H1 (cell line): ENCODE measurements at regions not wholly inside any gene's neighbourhood (a gene's known extent, or its start where the extent isn't known, plus 50 kb on each side); places are given as distances from the start of the nearest gene placed in this dataset.

Source experiments
- CTCF ChIA-PET: fragments of 300-600 bp; sonication (Branson Sonifier 250); formaldehyde crosslinking; loops from one replicate; lab custom pipeline; 2021; ENCODE audit not compliant: partially characterized antibody; lab: Charles Lee
- POLR2A ChIA-PET: fragments of 300-600 bp; sonication (Branson Sonifier 250); formaldehyde crosslinking; loops from one replicate; lab custom pipeline; 2021; ENCODE audit warnings: inconsistent platforms; ENCODE audit not compliant: partially characterized antibody; lab: Charles Lee
- DNase-seq, 2 experiments: peaks; one replicate each; pipeline versions ENCODE4 v3.0.0 to v3.0.0-alpha.2; 2010 to 2022; ENCODE audit warnings: low spot score in 2 of 2, low read depth in 1 of 2, mixed read lengths in 1 of 2
- FAIRE-seq: peaks from 2 replicates; lab custom pipeline; 2011; peaks lifted over from hg19 to GRCh38; lab: Jason Lieb, UNC
- H2AFZ ChIP-seq: 2 replicates; pipeline ENCODE4 v1.8.1; 2012; ENCODE audit warnings: low read length, inconsistent platforms
- H2AK5ac ChIP-seq: 2 replicates; pipeline ENCODE4 v1.6.1; 2013; ENCODE audit warnings: low read depth, low read length
- H2BK120ac ChIP-seq: replicated peaks from 2 replicates; pipeline ENCODE3; 2013; ENCODE audit warnings: low read depth, low read length, inconsistent platforms
- H2BK12ac ChIP-seq: 2 replicates; pipeline ENCODE4 v1.6.1; 2013; ENCODE audit warnings: low read depth, low read length
- H2BK15ac ChIP-seq: 2 replicates; pipeline ENCODE4 v1.6.1; 2013; ENCODE audit warnings: low read length
- H2BK20ac ChIP-seq: 2 replicates; pipeline ENCODE4 v1.6.1; 2013; ENCODE audit warnings: low read length
- H2BK5ac ChIP-seq: 2 replicates; pipeline ENCODE4 v1.6.1; 2013; ENCODE audit warnings: low read depth, low read length
- H3K14ac ChIP-seq: 2 replicates; pipeline ENCODE4 v1.6.1; 2013; ENCODE audit warnings: inconsistent platforms; ENCODE audit not compliant: insufficient read length
- H3K18ac ChIP-seq: 2 replicates; pipeline ENCODE4 v1.6.1; 2013; ENCODE audit warnings: low read length; ENCODE audit errors: extremely low read depth
- H3K23ac ChIP-seq: 2 replicates; pipeline ENCODE4 v1.6.1; 2013; ENCODE audit warnings: inconsistent platforms; ENCODE audit not compliant: insufficient read length
- H3K23me2 ChIP-seq: 2 replicates; pipeline ENCODE4 v1.6.1; 2013; ENCODE audit warnings: low read depth, low read length
- H3K27ac ChIP-seq: 2 replicates; pipeline ENCODE4 v1.6.1; 2011; ENCODE audit warnings: low read depth, low read length, inconsistent platforms
- H3K27me3 ChIP-seq, 4 experiments: replicated peaks in 1 of 4; 1 replicate in 1 of 4; 2 replicates in 3 of 4; pipeline versions ENCODE4 v1.6.1 to v1.8.1; 2011 to 2013; ENCODE audit warnings: low read length in 3 of 4, mild to moderate bottlenecking in 3 of 4, inconsistent platforms in 2 of 4, mixed read lengths in 2 of 4, moderate library complexity in 1 of 4; ENCODE audit not compliant: control insufficient read depth in 3 of 4, insufficient read depth in 3 of 4; ENCODE audit errors: extremely low read depth in 1 of 4
- H3K36me3 ChIP-seq, 4 experiments: 2 replicates each; pipeline versions ENCODE4 v1.6.1 to v1.8.1; 2011 to 2013; ENCODE audit warnings: mild to moderate bottlenecking in 4 of 4, low read length in 3 of 4, moderate library complexity in 2 of 4, control low read depth in 1 of 4, inconsistent platforms in 1 of 4; ENCODE audit not compliant: insufficient read depth in 4 of 4, control insufficient read depth in 2 of 4
- H3K4ac ChIP-seq: replicated peaks from 2 replicates; pipeline ENCODE3; 2013; ENCODE audit warnings: low read length, low read depth, mixed read lengths, inconsistent platforms; ENCODE audit not compliant: insufficient read length
- H3K4me1 ChIP-seq, 4 experiments: replicated peaks in 1 of 4; 1 replicate in 1 of 4; 2 replicates in 3 of 4; pipeline versions ENCODE4 v1.6.1 to v1.8.1; 2011 to 2013; ENCODE audit warnings: low read length in 3 of 4, inconsistent platforms in 2 of 4, mixed read lengths in 1 of 4; ENCODE audit not compliant: insufficient read depth in 4 of 4, control insufficient read depth in 3 of 4
- H3K4me2 ChIP-seq, 2 experiments: 2 replicates each; pipeline versions ENCODE4 v1.6.1 to v1.8.1; 2011 to 2013; ENCODE audit warnings: low read depth in 2 of 2, low read length in 2 of 2, control low read depth in 1 of 2, inconsistent platforms in 1 of 2, mild to moderate bottlenecking in 1 of 2; ENCODE audit not compliant: insufficient read depth in 1 of 2
- H3K4me3 ChIP-seq, 4 experiments: fragments of 200-600, 300-600 bp in 1 of 4; sonication (generic), shearing (Covaris generic), sonication (Bioruptor Twin) in 1 of 4; 2 replicates each; pipeline versions ENCODE4 v1.5.1 to v1.8.1; 2011 to 2016; ENCODE audit warnings: low read length in 4 of 4, low read depth in 3 of 4, control low read depth in 2 of 4, inconsistent platforms in 2 of 4, mild to moderate bottlenecking in 2 of 4, mixed read lengths in 1 of 4, moderate library complexity in 1 of 4; ENCODE audit not compliant: insufficient read depth in 2 of 4; ENCODE audit errors: extremely low read depth in 1 of 4
- H3K56ac ChIP-seq: replicated peaks from 2 replicates; pipeline ENCODE3; 2013; ENCODE audit warnings: low read depth, mild to moderate bottlenecking, mixed read lengths, low read length, inconsistent platforms; ENCODE audit not compliant: insufficient read length
- H3K79me1 ChIP-seq: 2 replicates; pipeline ENCODE4 v1.6.1; 2013; ENCODE audit warnings: low read depth, low read length, control low read depth
- H3K79me2 ChIP-seq, 2 experiments: 2 replicates each; pipeline versions ENCODE4 v1.6.1 to v1.8.1; 2012 to 2013; ENCODE audit warnings: low read length in 2 of 2, mild to moderate bottlenecking in 2 of 2, inconsistent platforms in 1 of 2; ENCODE audit not compliant: insufficient read depth in 2 of 2, control insufficient read depth in 1 of 2
- H3K9ac ChIP-seq, 4 experiments: replicated peaks in 1 of 4; 1 replicate in 1 of 4; 2 replicates in 3 of 4; pipeline versions ENCODE4 v1.6.1 to v1.8.1; 2011 to 2013; ENCODE audit warnings: low read depth in 3 of 4, low read length in 3 of 4, control low read depth in 2 of 4, mild to moderate bottlenecking in 2 of 4, moderate library complexity in 2 of 4, inconsistent platforms in 1 of 4; ENCODE audit errors: extremely low read depth in 1 of 4
- H3K9me3 ChIP-seq, 2 experiments: 2 replicates each; pipeline versions ENCODE4 v1.6.1 to v1.8.1; 2012 to 2013; ENCODE audit warnings: mild to moderate bottlenecking in 2 of 2, moderate library complexity in 2 of 2, control low read depth in 1 of 2, inconsistent platforms in 1 of 2, low read depth in 1 of 2, low read length in 1 of 2, mixed read lengths in 1 of 2; ENCODE audit not compliant: insufficient read depth in 2 of 2
- H4K20me1 ChIP-seq, 2 experiments: replicated peaks in 1 of 2; 2 replicates each; pipeline versions ENCODE3 to v1.8.1; 2011 to 2013; ENCODE audit warnings: inconsistent platforms in 2 of 2, low read length in 2 of 2, mild to moderate bottlenecking in 1 of 2; ENCODE audit not compliant: insufficient read depth in 2 of 2, control insufficient read depth in 1 of 2
- H4K5ac ChIP-seq: 2 replicates; pipeline ENCODE4 v1.6.1; 2013; ENCODE audit warnings: low read length, low read depth, mixed read lengths, inconsistent platforms; ENCODE audit not compliant: insufficient read length
- H4K8ac ChIP-seq: 2 replicates; pipeline ENCODE4 v1.8.0; 2013; ENCODE audit warnings: mild to moderate bottlenecking, moderate library complexity, low read length, inconsistent platforms; ENCODE audit not compliant: insufficient read depth; ENCODE audit errors: extremely low read depth
- H4K91ac ChIP-seq: replicated peaks from 2 replicates; pipeline ENCODE3; 2013; ENCODE audit warnings: low read length, mixed read lengths, inconsistent platforms; ENCODE audit not compliant: insufficient read length
- CHD1 ChIP-seq: IDR thresholded peaks from 2 replicates; pipeline ENCODE4 v1.6.1; 2012; ENCODE audit warnings: low read depth, low read length, improper control_type of control experiment
- CHD2 ChIP-seq: IDR thresholded peaks from 2 replicates; pipeline ENCODE4 v1.6.1; 2012; ENCODE audit warnings: low read length, improper control_type of control experiment
- GTF2F1 ChIP-seq: IDR thresholded peaks from 2 replicates; pipeline ENCODE4 v1.6.1; 2012; ENCODE audit warnings: low read depth, low read length, improper control_type of control experiment, borderline replicate concordance
- JUND ChIP-seq: IDR thresholded peaks from 2 replicates; pipeline ENCODE4 v1.6.1; 2011; ENCODE audit warnings: mild to moderate bottlenecking, improper control_type of control experiment, low read length
- POLR2A ChIP-seq, 2 experiments: IDR thresholded peaks; 1 replicate in 1 of 2; 2 replicates in 1 of 2; pipeline ENCODE4 v1.6.1; 2011; ENCODE audit warnings: low read depth in 2 of 2, low read length in 2 of 2, mild to moderate bottlenecking in 2 of 2; ENCODE audit errors: control extremely low read depth in 1 of 2
- POLR2AphosphoS5 ChIP-seq: IDR thresholded peaks from 2 replicates; pipeline ENCODE4 v1.6.1; 2011; ENCODE audit warnings: low read depth, low read length
- POU5F1 ChIP-seq: IDR thresholded peaks from 2 replicates; pipeline ENCODE4 v1.6.1; 2011; ENCODE audit warnings: low read depth, mild to moderate bottlenecking, low read length, moderate library complexity
- RNF2 ChIP-seq: fragments of 200-900, 300-1000 bp; sonication (generic); IDR thresholded peaks from 2 replicates; pipeline ENCODE4 v1.7.1; 2016; ENCODE audit warnings: borderline replicate concordance, low read depth, mild to moderate bottlenecking, antibody characterized with exemption, low read length; ENCODE audit not compliant: poor library complexity, severe bottlenecking; ENCODE audit errors: missing control alignments
- RXRA ChIP-seq: IDR thresholded peaks from 2 replicates; pipeline ENCODE4 v1.6.1; 2011; ENCODE audit warnings: low read depth, mild to moderate bottlenecking, low read length, moderate library complexity; ENCODE audit not compliant: insufficient read depth
- SAP30 ChIP-seq: fragments of 300-600 bp; sonication (generic); IDR thresholded peaks from 2 replicates; pipeline ENCODE4 v1.7.1; 2012; ENCODE audit warnings: low read length, moderate library complexity, mild to moderate bottlenecking, inconsistent platforms; ENCODE audit not compliant: insufficient read depth, insufficient replicate concordance
- TCF12 ChIP-seq: IDR thresholded peaks from 2 replicates; pipeline ENCODE4 v1.6.1; 2011; ENCODE audit warnings: low read depth, mild to moderate bottlenecking, low read length
- WGBS, 2 experiments: shearing (Covaris generic) in 1 of 2; methylation state at CpG; one replicate each; pipeline versions ENCODE4 v1.1.6 to v1.1.7; 2013 to 2015; ENCODE audit warnings: low lambda C conversion rate in 2 of 2, mixed read lengths in 2 of 2, inconsistent platforms in 1 of 2, low coverage in 1 of 2, missing lambda C conversion rate in 1 of 2; ENCODE audit not compliant: insufficient replicate concordance in 2 of 2, insufficient coverage in 1 of 2, insufficient read length in 1 of 2; ENCODE audit errors: extremely low coverage in 1 of 2, missing lambda C conversion rate in 1 of 2; 5-methylcytosine and 5-hydroxymethylcytosine counted together
- TF ChIP-seq, protein P1 (sequence below): IDR thresholded peaks from 2 replicates; pipeline ENCODE4 v1.6.1; 2012; ENCODE audit warnings: inconsistent platforms
- TF ChIP-seq, protein P2 (sequence below): IDR thresholded peaks from 2 replicates; pipeline ENCODE4 v1.6.1; 2012; ENCODE audit warnings: low read length, inconsistent platforms

DNA sequence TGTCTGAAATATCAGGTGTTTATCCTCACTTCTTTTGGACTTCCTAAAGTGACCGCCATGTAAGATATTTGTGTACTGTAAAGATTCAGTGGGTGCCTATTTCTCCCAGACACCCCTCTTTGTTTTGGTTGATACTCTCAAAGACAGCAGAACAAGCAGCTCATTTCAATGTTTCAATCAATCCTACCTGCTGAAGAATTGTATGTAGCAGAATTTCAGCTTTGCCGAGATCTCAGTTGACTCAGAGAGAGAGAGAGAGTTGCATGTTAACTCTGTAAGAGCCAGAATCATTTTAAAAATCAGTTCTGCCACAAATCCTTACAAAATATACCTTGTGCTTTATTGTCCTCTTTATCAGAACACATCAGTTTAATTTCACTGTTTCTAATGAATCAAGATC lies 987.3 kb downstream of the ADGRL2 start:
- 77% methylated on average over 2 of the region's 2 CpGs; no CpG with 5 or more reads in 1 of the 2 experiments for WGBS, 2 experiments
- H3K23ac ChIP-seq: no peak overlapping the region
- TF ChIP-seq, protein P1, sequence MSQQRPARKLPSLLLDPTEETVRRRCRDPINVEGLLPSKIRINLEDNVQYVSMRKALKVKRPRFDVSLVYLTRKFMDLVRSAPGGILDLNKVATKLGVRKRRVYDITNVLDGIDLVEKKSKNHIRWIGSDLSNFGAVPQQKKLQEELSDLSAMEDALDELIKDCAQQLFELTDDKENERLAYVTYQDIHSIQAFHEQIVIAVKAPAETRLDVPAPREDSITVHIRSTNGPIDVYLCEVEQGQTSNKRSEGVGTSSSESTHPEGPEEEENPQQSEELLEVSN: no peak
- TF ChIP-seq GTF2F1 (no peak), CHD1 (no peak), SAP30 (no peak), POLR2AphosphoS5 (no peak), CHD2 (no peak), POLR2A (IDR thresholded peaks at IDR 0.05; ENCODE audit: control extremely low read depth in 1 of 2, low read depth in 2 of 2, low read length in 2 of 2) (no peak), RNF2 (no peak), POU5F1 (no peak), TCF12 (no peak), RXRA (no peak), JUND (no peak)
- TF ChIP-seq, protein P2, sequence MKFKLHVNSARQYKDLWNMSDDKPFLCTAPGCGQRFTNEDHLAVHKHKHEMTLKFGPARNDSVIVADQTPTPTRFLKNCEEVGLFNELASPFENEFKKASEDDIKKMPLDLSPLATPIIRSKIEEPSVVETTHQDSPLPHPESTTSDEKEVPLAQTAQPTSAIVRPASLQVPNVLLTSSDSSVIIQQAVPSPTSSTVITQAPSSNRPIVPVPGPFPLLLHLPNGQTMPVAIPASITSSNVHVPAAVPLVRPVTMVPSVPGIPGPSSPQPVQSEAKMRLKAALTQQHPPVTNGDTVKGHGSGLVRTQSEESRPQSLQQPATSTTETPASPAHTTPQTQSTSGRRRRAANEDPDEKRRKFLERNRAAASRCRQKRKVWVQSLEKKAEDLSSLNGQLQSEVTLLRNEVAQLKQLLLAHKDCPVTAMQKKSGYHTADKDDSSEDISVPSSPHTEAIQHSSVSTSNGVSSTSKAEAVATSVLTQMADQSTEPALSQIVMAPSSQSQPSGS: no peak

More for the DNA sequence above, 987.3 kb downstream of the ADGRL2 start:
- Histone ChIP-seq H2BK15ac (no peak overlapping the region), H3K36me3 (peaks cover 0 to 6% (median 0%) of the 10 kb centered on the region in 4 experiments; a peak in 1 of 8 replicates), H3K4me1 (peaks cover 0 to 4% (median 0%) of the 10 kb centered on the region in 4 experiments; a peak in 2 of 7 replicates), H4K91ac (no peak overlapping the region), H3K4me2 (no peak overlapping the region), H3K18ac (no peak overlapping the region), H2BK5ac (no peak overlapping the region), H4K8ac (no peak overlapping the region), H2AFZ (no peak overlapping the region), H3K4ac (no peak overlapping the region), H4K5ac (no peak overlapping the region), H3K23me2 (no peaks in the 10 kb centered on the region), H3K56ac (no peak overlapping the region), H2BK120ac (no peak overlapping the region), H3K14ac (no peak overlapping the region), H4K20me1 (no peaks in the 10 kb centered on the region), H3K27me3 (no peaks in the 10 kb centered on the region), H2AK5ac (no peak overlapping the region), H3K79me1 (no peaks in the 10 kb centered on the region), H3K9me3 (no peaks in the 10 kb centered on the region), H3K27ac (no peak overlapping the region), H3K79me2 (no peaks in the 10 kb centered on the region), H2BK20ac (no peak overlapping the region), H3K4me3 (no peak overlapping the region), H3K9ac (no peak overlapping the region), H2BK12ac (no peak overlapping the region)
- CTCF ChIA-PET: interaction anchor here (0.6 to 1.4 kb wide), 4 partner anchors 9 to 211 kb away, joined by 3 to 5 read pairs (median 3); no protein-coding TSS in a partner anchor
- POLR2A ChIA-PET: no interaction called here
- FAIRE-seq (no peak), DNase-seq (no peak)
